ENCODE measurements at regions not wholly inside any gene's neighbourhood (a gene's known extent, or its start where the extent isn't known, plus 50 kb on each side); places are given as distances from the start of the nearest gene placed in this dataset.
A peak's percentile ranks its signal among the peaks of the same experiment; 100 is the strongest.

- H3K27ac ChIP-seq, result no peak overlapping the region
- H3K9me3 ChIP-seq, result no peaks in the 10 kb centered on the region
- peaks cover 0 to 18% (median 8%) of the 10 kb centered on the region in 4 donors for H3K4me1 ChIP-seq
- intact Hi-C loops (cut with DNase I; ENCODE audit: low total_unique reads), result no loop called here
- peaks cover 0 to 21% (median 0%) of the 10 kb centered on the region in 3 donors for H3K27me3 ChIP-seq
- H3K4me3 ChIP-seq, result no peak overlapping the region
- whole genome bisulfite sequencing, 5 donors, result 75 to 85% (median 77%) methylated on average over 18 to 20 of the region's 20 CpGs
- no peaks in the 10 kb centered on the region for H3K36me3 ChIP-seq
- DNase-seq, result peak; percentile 2 to 13
- TF ChIP-seq CTCF (IDR thresholded peaks at IDR 0.05), result no peak
- TF ChIP-seq EP300 (IDR thresholded peaks at IDR 0.05), result no peak
- no peak for TF ChIP-seq POLR2A (IDR thresholded peaks at IDR 0.05)
- TF ChIP-seq POLR2AphosphoS5 (IDR thresholded peaks at IDR 0.05), result no peak
Measured at GRCh38 chr2:239828192-239828972, 196.8 kb downstream of the NDUFA10 start.

DNA sequence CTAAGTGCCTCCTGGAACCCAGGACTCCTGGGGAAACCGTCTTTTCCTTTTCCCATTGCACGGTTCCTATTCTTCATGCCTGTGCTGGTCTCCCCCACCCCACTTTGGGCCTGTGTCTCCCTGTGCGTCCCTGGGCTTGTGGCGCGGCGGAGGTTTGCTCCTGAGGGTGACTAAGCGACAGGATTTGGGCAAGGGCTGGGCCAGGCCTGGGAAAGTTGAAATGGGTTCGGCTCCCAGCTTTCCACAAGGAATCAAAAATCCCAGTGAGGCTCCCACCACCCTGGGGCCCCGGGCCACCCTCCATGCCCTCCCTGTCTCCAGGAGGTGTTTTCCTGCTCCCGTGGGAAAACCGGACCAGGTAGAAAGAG lies 197.6 kb downstream of the NDUFA10 start:
- intact Hi-C loops (cut with DNase I; ENCODE audit: low total_unique reads), result no loop called here
- peak; percentile 1 to 21 for DNase-seq
- Histone ChIP-seq H3K27me3 (peaks cover 0 to 17% (median 3%) of the 10 kb centered on the region in 3 donors), H3K27ac (no peak overlapping the region), H3K9me3 (no peaks in the 10 kb centered on the region), H3K36me3 (no peaks in the 10 kb centered on the region), H3K4me1 (peaks cover 0 to 18% (median 8%) of the 10 kb centered on the region in 4 donors), H3K4me3 (no peak overlapping the region)
- no peak for TF ChIP-seq POLR2AphosphoS5 (IDR thresholded peaks at IDR 0.05)
- TF ChIP-seq CTCF (IDR thresholded peaks at IDR 0.05), result no peak
- no peak for TF ChIP-seq POLR2A (IDR thresholded peaks at IDR 0.05)
- no peak for TF ChIP-seq EP300 (IDR thresholded peaks at IDR 0.05)
- WGBS, 5 donors, result 86 to 94% (median 92%) methylated on average over 11 of the region's 11 CpGs

DNA sequence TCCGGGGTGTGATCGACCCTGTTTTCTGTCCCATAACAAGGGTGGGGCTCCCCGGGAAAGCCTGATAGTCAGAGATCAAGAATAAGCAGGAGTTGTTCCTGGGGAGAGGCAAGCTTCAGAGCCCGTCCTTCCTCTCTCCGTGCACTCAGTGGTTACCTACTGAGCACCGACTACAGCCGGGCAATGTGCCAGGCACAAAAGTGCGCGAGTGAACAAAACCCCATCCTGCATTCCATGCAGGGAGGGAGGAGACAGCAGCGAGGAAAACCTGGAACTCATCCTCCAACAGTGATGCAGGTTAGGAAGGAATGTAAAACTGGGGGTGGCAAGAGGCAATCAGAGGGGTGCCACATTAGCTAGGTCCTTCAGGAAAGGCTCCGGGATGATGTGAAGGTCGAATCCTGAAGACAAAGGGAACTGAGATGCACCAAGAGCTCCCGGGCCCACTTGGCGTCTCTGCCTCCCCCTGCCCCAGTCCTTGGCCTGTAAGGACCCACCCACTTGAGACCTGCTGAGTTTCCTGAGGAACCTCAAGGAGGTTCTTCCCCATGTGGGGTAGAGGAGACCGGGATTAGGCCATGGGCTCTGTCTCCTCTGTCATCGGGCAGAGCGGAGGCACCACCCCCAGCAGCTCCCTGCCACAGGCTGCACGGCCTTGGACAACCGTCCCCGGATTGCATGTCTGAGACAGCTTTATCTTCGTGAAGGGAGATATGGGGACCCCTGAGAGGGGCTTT lies 198.2 kb downstream of the NDUFA10 start:
- Histone ChIP-seq H3K9me3 (no peaks in the 10 kb centered on the region), H3K27ac (no peak overlapping the region), H3K27me3 (peaks cover 0 to 20% (median 3%) of the 10 kb centered on the region in 3 donors), H3K4me1 (peaks cover 0 to 18% (median 8%) of the 10 kb centered on the region in 4 donors), H3K4me3 (no peak overlapping the region), H3K36me3 (no peaks in the 10 kb centered on the region)
- TF ChIP-seq POLR2AphosphoS5 (IDR thresholded peaks at IDR 0.05), result no peak
- TF ChIP-seq CTCF (IDR thresholded peaks at IDR 0.05), result no peak
- no peak for TF ChIP-seq POLR2A (IDR thresholded peaks at IDR 0.05)
- no peak for TF ChIP-seq EP300 (IDR thresholded peaks at IDR 0.05)
- WGBS, 5 donors, result 83 to 88% (median 85%) methylated on average over 18 to 21 of the region's 21 CpGs
- peak; percentile 22 to 34 for DNase-seq
- intact Hi-C loops (cut with DNase I; ENCODE audit: low total_unique reads), result no loop called here

DNA sequence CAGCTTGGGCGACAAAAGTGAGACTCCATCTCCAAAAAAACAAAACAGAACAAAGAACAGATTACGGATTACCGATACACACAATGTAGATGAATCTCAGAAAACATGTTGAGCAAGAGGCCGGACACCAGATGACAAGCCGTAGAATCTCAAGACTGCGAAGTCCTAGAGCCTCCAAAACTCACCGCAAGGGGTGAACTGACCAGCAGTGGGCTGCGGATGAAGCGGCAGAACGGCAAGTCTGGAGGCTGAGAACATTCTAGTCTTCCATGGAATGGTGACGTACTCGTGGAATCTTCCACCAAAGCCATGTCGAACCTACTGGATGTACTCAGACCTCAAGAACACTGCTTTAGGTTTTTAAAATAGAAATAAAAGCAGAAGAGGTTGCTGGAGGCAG lies 198.8 kb downstream of the NDUFA10 start:
- Histone ChIP-seq H3K36me3 (no peaks in the 10 kb centered on the region), H3K27me3 (peaks cover 0 to 24% (median 3%) of the 10 kb centered on the region in 3 donors), H3K9me3 (no peaks in the 10 kb centered on the region), H3K4me1 (peaks cover 0 to 17% (median 8%) of the 10 kb centered on the region in 4 donors), H3K4me3 (no peak overlapping the region), H3K27ac (no peak overlapping the region)
- TF ChIP-seq POLR2AphosphoS5 (IDR thresholded peaks at IDR 0.05) (no peak), EP300 (IDR thresholded peaks at IDR 0.05) (no peak), CTCF (IDR thresholded peaks at IDR 0.05) (no peak), POLR2A (IDR thresholded peaks at IDR 0.05) (no peak)
- WGBS, 5 donors, result 91 to 98% (median 94%) methylated on average over 13 of the region's 13 CpGs
- peak; percentile 0 to 17 for DNase-seq
- intact Hi-C loops (cut with DNase I; ENCODE audit: low total_unique reads), result no loop called here

Measured in stomach (tissue), 8 donors.